ENCODE measurements at regions not wholly inside any gene's neighbourhood (a gene's known extent, or its start where the extent isn't known, plus 50 kb on each side); places are given as distances from the start of the nearest gene placed in this dataset.

- in situ Hi-C loops (cut with MboI; ENCODE audit: low pct_unique_long_range_greater_than_20kb, low sequenced_read_pairs, unreplicated experiment), result no loop called here
- no peak for DNase-seq (ENCODE audit: low spot score)
- TF ChIP-seq, protein P1, sequence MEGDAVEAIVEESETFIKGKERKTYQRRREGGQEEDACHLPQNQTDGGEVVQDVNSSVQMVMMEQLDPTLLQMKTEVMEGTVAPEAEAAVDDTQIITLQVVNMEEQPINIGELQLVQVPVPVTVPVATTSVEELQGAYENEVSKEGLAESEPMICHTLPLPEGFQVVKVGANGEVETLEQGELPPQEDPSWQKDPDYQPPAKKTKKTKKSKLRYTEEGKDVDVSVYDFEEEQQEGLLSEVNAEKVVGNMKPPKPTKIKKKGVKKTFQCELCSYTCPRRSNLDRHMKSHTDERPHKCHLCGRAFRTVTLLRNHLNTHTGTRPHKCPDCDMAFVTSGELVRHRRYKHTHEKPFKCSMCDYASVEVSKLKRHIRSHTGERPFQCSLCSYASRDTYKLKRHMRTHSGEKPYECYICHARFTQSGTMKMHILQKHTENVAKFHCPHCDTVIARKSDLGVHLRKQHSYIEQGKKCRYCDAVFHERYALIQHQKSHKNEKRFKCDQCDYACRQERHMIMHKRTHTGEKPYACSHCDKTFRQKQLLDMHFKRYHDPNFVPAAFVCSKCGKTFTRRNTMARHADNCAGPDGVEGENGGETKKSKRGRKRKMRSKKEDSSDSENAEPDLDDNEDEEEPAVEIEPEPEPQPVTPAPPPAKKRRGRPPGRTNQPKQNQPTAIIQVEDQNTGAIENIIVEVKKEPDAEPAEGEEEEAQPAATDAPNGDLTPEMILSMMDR (IDR thresholded peaks at IDR 0.05; ENCODE audit: extremely low read depth, insufficient read depth, missing control alignments), result no peak
Measured at GRCh38 chr10:129353101-129353500, 113.9 kb upstream of the MGMT start.

DNA sequence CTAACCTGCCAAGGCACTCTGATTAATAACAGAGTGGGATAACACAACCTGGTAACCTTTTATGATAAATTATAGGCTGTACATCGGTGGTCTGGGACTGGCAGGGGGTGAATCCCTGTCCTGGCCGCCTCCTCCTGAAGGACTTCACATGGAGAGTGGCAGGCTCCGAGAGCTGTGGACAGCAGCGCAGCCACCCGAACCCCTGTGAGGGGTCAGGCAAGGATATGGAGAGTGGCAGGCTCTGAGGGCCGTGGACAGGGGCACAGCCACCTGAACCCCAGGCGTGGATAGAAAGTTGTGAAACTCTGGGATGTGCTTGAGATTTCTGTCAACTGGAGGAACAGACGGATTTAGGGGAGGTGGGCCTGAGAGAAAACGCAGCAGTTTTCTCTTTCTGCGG is 107.0 kb upstream of the MGMT start:
- TF ChIP-seq, protein P1 (IDR thresholded peaks at IDR 0.05; ENCODE audit: extremely low read depth, insufficient read depth, missing control alignments), result no peak
- in situ Hi-C loops (cut with MboI; ENCODE audit: low pct_unique_long_range_greater_than_20kb, low sequenced_read_pairs, unreplicated experiment), result no loop called here
- DNase-seq (ENCODE audit: low spot score), result no peak

DNA sequence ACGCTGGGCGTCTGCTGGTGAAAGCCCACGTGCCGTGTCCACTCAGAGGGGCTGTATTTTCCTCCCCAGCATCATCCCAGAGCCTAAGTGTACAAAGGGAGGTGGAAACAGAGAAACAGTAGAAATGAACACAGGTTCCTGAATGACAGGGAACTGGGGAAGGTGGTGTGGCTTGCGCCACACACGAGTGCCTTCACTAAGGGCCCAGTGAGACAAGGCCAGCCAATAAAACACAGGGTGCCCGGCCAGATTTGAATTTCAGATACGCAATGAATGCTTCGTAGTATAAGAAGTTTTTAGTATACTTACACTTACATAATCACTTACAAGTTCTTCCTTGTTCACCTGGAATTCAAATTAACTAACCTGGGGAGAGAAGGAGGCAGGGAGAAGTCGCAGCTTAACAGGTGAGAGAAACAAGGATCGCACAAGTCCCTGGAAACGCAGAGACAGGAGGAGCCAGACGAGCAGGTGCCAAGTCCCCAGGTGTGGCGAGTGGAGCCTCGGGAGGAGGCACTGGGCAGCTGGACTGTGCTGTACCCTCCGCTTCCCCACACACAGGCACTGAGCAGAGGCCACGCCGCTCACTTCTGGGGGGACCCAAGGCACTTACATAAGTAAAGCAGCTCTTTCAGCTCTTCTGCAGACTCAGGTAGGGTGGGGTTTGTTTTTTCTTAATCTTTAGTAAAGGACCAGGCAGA is 105.2 kb upstream of the MGMT start:
- TF ChIP-seq, protein P1 (IDR thresholded peaks at IDR 0.05; ENCODE audit: extremely low read depth, insufficient read depth, missing control alignments), result no peak
- in situ Hi-C loops (cut with MboI; ENCODE audit: low pct_unique_long_range_greater_than_20kb, low sequenced_read_pairs, unreplicated experiment), result no loop called here
- no peak for DNase-seq (ENCODE audit: low spot score)

DNA sequence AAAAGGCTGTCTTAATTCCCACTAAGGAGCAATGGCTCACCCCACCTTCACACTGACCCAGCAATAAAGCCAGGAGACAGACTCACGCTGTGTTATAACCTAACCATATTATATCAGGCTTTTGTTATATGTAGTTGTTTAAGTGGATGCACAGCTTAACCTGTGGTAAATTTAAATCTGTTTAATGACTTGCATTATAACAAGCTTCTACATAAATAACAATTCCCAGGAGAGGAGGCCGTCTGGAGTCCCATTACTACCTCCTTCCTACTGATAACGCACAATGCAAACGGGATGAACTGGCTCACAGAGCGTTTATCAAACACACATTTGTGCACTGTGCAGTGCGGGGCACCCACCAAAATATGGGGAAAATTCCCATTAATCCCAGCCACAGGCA is 102.1 kb upstream of the MGMT start:
- in situ Hi-C loops (cut with MboI; ENCODE audit: low pct_unique_long_range_greater_than_20kb, low sequenced_read_pairs, unreplicated experiment), result no loop called here
- no peak for DNase-seq (ENCODE audit: low spot score)
- TF ChIP-seq, protein P1 (IDR thresholded peaks at IDR 0.05; ENCODE audit: extremely low read depth, insufficient read depth, missing control alignments), result no peak

GRCh38 chr10:129365767-129366402 is 101.2 kb upstream of the MGMT start:
- no peak for DNase-seq (ENCODE audit: low spot score)
- TF ChIP-seq, protein P1 (IDR thresholded peaks at IDR 0.05; ENCODE audit: extremely low read depth, insufficient read depth, missing control alignments), result no peak
- in situ Hi-C loops (cut with MboI; ENCODE audit: low pct_unique_long_range_greater_than_20kb, low sequenced_read_pairs, unreplicated experiment), result no loop called here

DNA sequence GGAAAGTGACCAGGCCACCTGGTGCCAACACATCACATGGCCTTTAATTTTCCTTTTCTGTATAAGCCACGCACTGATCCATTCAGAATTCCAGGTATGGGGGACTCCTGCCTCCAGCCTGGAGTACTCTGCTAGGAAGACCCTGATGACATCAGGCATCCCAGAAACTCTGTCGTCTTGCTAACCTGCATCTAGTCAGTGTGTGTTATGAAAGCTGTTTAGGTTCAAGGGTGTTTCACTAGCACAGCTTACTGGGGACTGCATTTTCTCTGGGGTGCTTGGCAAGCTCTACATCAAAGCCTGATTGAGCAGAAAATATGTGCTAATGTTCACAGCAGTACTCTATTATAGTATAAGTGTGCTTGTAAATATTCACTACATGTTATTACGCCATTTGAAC is 100.6 kb upstream of the MGMT start:
- TF ChIP-seq, protein P1 (IDR thresholded peaks at IDR 0.05; ENCODE audit: extremely low read depth, insufficient read depth, missing control alignments), result no peak
- no peak for DNase-seq (ENCODE audit: low spot score)
- in situ Hi-C loops (cut with MboI; ENCODE audit: low pct_unique_long_range_greater_than_20kb, low sequenced_read_pairs, unreplicated experiment), result no loop called here
